GM12874 (cell line): ENCODE measurements at regions not wholly inside any gene's neighbourhood (a gene's known extent, or its start where the extent isn't known, plus 50 kb on each side); places are given as distances from the start of the nearest gene placed in this dataset.

Experiments
- TF ChIP-seq, protein P1 (sequence below): IDR thresholded peaks from 2 replicates; pipeline ENCODE4 v1.5.1; 2011; ENCODE audit warnings: low read depth, mild to moderate bottlenecking, control low read depth, low read length, moderate library complexity; ENCODE audit not compliant: insufficient read depth

DNA sequence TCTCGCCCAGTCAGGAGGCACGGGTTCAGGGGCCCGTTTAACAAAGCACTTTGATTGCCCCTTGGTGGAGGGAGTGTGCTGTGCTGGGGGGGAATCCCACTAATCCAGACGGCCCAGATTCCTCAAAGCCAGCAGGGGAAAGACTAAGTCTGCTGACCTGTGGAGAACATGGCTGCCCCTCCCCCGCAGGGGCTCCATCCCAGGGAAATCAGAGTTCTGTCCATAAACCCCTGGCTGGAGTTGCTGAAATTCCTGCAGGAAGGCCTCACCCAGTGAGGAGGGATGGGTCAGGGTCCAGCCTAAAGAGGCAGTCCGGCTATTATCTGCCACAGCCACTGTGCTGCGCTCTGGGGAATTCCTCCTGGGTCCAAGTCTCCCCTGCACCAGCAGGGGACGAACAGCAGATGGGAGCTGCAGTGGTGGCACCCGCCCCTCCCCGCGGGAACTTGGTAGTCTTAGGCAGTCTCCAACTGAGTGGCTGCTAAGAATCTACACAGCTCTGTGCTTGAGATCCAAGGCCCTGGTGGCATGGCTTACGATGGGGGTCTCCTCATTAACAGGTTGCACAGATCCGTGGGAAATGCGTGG lies 174.0 kb upstream of the DAB2 start:
- TF ChIP-seq, protein P1, sequence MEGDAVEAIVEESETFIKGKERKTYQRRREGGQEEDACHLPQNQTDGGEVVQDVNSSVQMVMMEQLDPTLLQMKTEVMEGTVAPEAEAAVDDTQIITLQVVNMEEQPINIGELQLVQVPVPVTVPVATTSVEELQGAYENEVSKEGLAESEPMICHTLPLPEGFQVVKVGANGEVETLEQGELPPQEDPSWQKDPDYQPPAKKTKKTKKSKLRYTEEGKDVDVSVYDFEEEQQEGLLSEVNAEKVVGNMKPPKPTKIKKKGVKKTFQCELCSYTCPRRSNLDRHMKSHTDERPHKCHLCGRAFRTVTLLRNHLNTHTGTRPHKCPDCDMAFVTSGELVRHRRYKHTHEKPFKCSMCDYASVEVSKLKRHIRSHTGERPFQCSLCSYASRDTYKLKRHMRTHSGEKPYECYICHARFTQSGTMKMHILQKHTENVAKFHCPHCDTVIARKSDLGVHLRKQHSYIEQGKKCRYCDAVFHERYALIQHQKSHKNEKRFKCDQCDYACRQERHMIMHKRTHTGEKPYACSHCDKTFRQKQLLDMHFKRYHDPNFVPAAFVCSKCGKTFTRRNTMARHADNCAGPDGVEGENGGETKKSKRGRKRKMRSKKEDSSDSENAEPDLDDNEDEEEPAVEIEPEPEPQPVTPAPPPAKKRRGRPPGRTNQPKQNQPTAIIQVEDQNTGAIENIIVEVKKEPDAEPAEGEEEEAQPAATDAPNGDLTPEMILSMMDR, result no peak

DNA sequence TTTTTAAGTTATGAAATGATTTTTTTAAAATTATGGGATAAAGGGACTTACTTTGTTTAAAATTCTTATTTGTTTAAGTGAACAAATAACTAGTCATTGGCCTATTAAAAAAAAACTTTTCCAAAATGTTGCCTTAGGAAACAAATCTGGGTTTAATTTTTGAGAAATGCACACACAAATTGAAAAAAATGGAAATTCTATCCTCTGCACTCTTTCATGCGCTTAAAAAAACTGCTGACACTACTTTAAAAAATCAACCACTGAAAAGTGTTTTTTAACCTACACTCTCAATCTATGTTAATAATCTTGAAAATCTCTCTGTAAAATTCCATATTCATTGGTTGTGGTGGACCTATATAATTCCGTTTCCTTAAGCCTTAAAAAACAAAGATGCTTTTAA lies 163.4 kb upstream of the DAB2 start:
- TF ChIP-seq, protein P1, result no peak

DNA sequence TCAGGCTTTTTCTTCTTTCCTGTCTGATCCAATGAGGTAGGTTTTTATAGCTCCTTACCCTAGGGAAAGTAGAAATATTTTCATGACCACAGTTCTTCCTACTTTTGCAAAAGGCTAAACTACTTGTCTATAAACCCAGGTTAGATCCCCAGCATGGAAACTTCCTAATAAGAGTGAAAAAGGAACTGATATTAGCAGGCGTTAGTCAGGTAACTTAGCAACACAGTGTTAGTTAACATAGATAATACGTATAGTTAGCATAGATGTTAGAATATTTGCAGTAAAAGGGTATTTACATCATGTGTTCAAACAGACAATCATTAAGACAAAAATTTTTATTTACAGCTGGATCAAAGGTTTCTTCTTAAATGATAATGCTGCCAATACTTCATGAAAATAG lies 162.9 kb upstream of the DAB2 start:
- TF ChIP-seq, protein P1, result no peak

DNA sequence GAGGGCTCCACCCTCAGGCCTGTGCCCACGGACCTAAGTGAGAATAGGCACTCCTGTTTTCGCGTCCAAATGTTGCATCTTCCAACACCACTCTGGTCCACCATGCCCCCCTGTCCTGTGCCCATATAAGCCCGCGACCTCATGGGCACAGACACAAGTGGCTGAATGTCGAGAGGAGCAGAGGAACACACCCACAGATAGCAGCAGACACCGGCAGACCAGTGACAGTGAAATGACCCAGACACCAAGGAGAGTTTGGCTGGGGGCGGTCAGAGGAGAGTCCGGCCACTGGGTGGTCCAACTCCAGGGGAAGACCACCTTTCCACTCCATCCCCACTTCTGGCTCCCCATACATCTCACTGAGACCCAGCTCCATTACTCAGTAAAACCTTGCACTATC lies 161.4 kb upstream of the DAB2 start:
- TF ChIP-seq, protein P1, result no peak

DNA sequence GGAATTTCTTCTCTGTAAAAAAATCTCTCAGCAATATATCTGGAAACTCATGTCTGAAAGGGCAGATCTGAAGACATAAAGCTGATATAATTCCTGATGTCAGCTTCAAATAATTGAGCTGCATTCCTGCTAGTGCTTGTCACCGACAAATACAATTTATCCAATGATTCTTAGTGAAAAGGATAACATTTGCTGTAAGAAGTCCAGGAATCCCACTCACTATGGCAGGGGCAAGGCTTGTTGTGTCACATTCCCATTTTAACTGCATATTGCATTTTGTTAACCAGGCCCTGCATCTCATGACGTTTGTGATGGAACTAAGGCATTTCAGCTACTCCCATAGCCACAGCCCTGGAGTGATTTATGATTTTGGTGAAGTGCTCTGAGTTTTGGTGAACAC lies 160.1 kb upstream of the DAB2 start:
- TF ChIP-seq, protein P1, result no peak

DNA sequence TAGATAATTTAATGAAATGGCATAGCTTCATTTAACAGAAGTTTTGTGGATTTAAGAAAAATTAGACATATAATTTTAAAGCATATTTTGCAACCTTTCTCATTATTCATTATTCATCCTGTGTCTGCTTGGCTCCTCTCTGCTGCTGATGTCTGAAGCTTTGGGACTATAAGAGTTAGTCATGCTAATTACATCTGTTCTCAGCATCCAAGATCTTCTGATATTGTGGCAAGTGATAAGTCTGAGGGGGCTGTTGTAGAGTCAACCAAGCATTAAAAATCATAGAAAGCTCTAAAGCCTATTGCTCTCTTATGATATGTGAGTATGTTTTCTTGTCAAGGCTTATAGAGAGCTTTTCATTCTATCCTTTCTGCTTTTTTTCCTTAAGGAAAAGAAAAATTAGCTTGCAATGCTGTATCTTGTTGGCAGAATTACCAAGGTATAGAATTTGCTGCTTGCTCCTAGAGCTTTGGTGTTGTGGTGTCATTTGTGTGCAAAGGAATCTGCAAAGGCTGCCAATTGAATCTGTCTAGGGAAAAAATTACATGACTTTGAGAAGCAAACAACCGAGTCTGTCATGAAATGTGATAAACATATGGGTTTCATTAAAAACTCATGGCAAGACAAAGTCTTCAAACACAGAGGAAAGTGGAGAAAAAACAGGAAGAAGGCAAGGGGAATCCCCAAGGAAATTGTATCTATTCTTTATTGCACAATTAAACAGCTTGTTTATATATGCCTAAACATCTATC lies 156.1 kb upstream of the DAB2 start:
- TF ChIP-seq, protein P1, result no peak

DNA sequence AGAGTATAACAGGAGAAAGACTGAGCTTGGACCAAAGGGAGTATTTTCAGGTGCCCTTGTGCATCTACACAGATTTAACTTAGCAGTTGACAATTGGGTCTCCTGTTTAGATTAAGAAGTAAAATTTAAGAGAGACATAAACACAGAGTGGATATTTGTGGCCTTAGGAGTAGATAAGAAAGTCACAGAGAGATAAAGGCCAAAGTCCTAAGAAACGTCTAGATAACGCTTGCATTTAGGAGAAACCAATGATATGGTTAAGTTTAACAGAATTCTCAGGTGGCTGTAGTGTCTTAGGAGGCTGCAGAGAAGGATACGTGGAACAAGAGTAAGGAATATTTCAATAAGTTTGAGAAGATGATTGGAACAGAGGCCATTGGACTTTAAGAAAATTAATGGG lies 155.0 kb upstream of the DAB2 start:
- TF ChIP-seq, protein P1, result no peak
